Esophagus (tissue), 2 donors: ENCODE measurements at regions not wholly inside any gene's neighbourhood (a gene's known extent, or its start where the extent isn't known, plus 50 kb on each side); places are given as distances from the start of the nearest gene placed in this dataset.

Experiments used
- H3K27ac ChIP-seq, 2 donors: one replicate each; pipeline ENCODE4 v1.5.1; 2013; ENCODE audit warnings: low read depth in 2 of 2, mild to moderate bottlenecking in 2 of 2, inconsistent platforms in 1 of 2, low read length in 1 of 2, moderate library complexity in 1 of 2
- H3K27me3 ChIP-seq, 2 donors: one replicate each; pipeline ENCODE4 v1.6.1; 2013; ENCODE audit warnings: low read length in 2 of 2, control low read depth in 1 of 2, mild to moderate bottlenecking in 1 of 2; ENCODE audit not compliant: insufficient read depth in 2 of 2, control insufficient read depth in 1 of 2
- H3K36me3 ChIP-seq, 2 donors: one replicate each; pipeline ENCODE4 v1.6.1; 2013; ENCODE audit warnings: low read length in 1 of 2; ENCODE audit not compliant: control insufficient read depth in 2 of 2, insufficient read depth in 2 of 2
- H3K4me1 ChIP-seq, 2 donors: one replicate each; pipeline ENCODE4 v1.6.1; 2013; ENCODE audit warnings: low read length in 1 of 2; ENCODE audit not compliant: control insufficient read depth in 2 of 2, insufficient read depth in 2 of 2
- H3K4me3 ChIP-seq, 2 donors: one replicate each; pipeline ENCODE4 v1.5.1; 2013; ENCODE audit warnings: low read length in 2 of 2, mild to moderate bottlenecking in 2 of 2, low read depth in 1 of 2, moderate library complexity in 1 of 2
- H3K9me3 ChIP-seq, 2 donors: one replicate each; pipeline ENCODE4 v1.6.1; 2013; ENCODE audit warnings: mild to moderate bottlenecking in 2 of 2, low read depth in 1 of 2, low read length in 1 of 2, moderate library complexity in 1 of 2; ENCODE audit not compliant: control insufficient read depth in 2 of 2, insufficient read depth in 1 of 2
- WGBS, 2 donors: extraction: QIAGEN DNeasy Blood & Tissue Kit; methylation state at CpG; one replicate each; pipeline ENCODE4 v1.1.7; 2013; 5-methylcytosine and 5-hydroxymethylcytosine counted together
- donor health status: healthy with polysubstance abuse.
- donor health status: Bipolar disorder and iron deficiency.

GRCh38 chr17:69769050-69769449 is 306.0 kb upstream of the KCNJ16 start:
- H3K4me3 ChIP-seq, result no peak overlapping the region
- no peaks in the 10 kb centered on the region for H3K9me3 ChIP-seq
- no peaks in the 10 kb centered on the region for H3K36me3 ChIP-seq
- H3K27ac ChIP-seq, result no peak overlapping the region
- no peaks in the 10 kb centered on the region for H3K27me3 ChIP-seq
- H3K4me1 ChIP-seq, result no peaks in the 10 kb centered on the region
- WGBS, 2 donors, result 88 to 93% methylated on average over 4 of the region's 4 CpGs

- Histone ChIP-seq H3K9me3 (no peaks in the 10 kb centered on the region), H3K27me3 (no peaks in the 10 kb centered on the region), H3K27ac (no peak overlapping the region), H3K4me1 (no peaks in the 10 kb centered on the region), H3K4me3 (no peak overlapping the region), H3K36me3 (no peaks in the 10 kb centered on the region)
- WGBS, 2 donors, result 74 to 75% methylated on average over 3 of the region's 3 CpGs
These were observed 301.9 kb upstream of the KCNJ16 start for GRCh38 chr17:69773081-69773480.

- no peaks in the 10 kb centered on the region for H3K27me3 ChIP-seq
- H3K4me1 ChIP-seq, result no peaks in the 10 kb centered on the region
- no peak overlapping the region for H3K27ac ChIP-seq
- H3K36me3 ChIP-seq, result no peaks in the 10 kb centered on the region
- no peak overlapping the region for H3K4me3 ChIP-seq
- WGBS, 2 donors, result 87 to 88% methylated on average over 8 of the region's 8 CpGs
- no peaks in the 10 kb centered on the region for H3K9me3 ChIP-seq
These were observed 295.4 kb upstream of the KCNJ16 start for GRCh38 chr17:69779378-69780214.

- H3K4me3 ChIP-seq, result no peak overlapping the region
- no peaks in the 10 kb centered on the region for H3K36me3 ChIP-seq
- WGBS, 2 donors, result 87 to 89% methylated on average over 3 of the region's 3 CpGs
- H3K9me3 ChIP-seq, result no peaks in the 10 kb centered on the region
- no peaks in the 10 kb centered on the region for H3K4me1 ChIP-seq
- H3K27me3 ChIP-seq, result no peaks in the 10 kb centered on the region
- no peak overlapping the region for H3K27ac ChIP-seq
These were observed 291.2 kb upstream of the KCNJ16 start for GRCh38 chr17:69783865-69784264.

- Histone ChIP-seq H3K36me3 (no peaks in the 10 kb centered on the region), H3K27me3 (no peaks in the 10 kb centered on the region), H3K4me1 (no peaks in the 10 kb centered on the region), H3K4me3 (no peak overlapping the region), H3K27ac (no peak overlapping the region), H3K9me3 (no peaks in the 10 kb centered on the region)
- WGBS, 2 donors, result 70 to 91% methylated on average over 2 of the region's 2 CpGs
These were observed 286.1 kb upstream of the KCNJ16 start for GRCh38 chr17:69788957-69789356.

GRCh38 chr17:69796078-69796477 is 278.9 kb upstream of the KCNJ16 start:
- H3K36me3 ChIP-seq, result no peaks in the 10 kb centered on the region
- H3K27ac ChIP-seq, result no peak overlapping the region
- H3K4me3 ChIP-seq, result no peak overlapping the region
- peaks cover 1 to 2% of the 10 kb centered on the region in 2 donors for H3K9me3 ChIP-seq
- H3K27me3 ChIP-seq, result no peaks in the 10 kb centered on the region
- 34 to 46% methylated on average over 1 of the region's 1 CpG for whole genome bisulfite sequencing, 2 donors
- H3K4me1 ChIP-seq, result peaks cover 0 to 2% of the 10 kb centered on the region in 2 donors

GRCh38 chr17:69800870-69801269 is 274.2 kb upstream of the KCNJ16 start:
- Histone ChIP-seq H3K27me3 (no peaks in the 10 kb centered on the region), H3K4me3 (no peak overlapping the region), H3K36me3 (no peaks in the 10 kb centered on the region), H3K4me1 (peaks cover 0 to 4% of the 10 kb centered on the region in 2 donors), H3K9me3 (peaks cover 3 to 4% of the 10 kb centered on the region in 2 donors), H3K27ac (no peak overlapping the region)
- WGBS, 2 donors, result 92 to 100% methylated on average over 3 of the region's 3 CpGs

DNA sequence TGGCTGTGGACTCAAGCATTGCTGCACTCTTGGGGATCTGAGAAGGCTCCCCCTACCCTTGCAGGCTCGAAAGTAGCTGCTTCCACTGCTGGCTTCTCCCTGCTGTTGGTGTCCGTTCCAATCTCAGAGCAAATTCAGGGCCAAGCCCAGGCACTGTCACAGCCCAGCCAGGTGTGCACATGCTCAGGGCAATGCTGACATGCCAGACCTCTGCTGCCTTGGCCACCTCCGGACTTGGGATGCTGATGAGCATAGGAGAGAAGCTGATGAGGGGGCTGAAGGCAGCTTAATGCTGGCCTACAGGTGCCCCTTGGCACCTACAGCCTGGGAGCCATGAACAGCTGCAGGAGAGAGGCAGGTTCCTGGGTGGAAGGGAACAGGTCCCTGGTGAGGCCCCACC is 273.7 kb upstream of the KCNJ16 start:
- Histone ChIP-seq H3K36me3 (no peaks in the 10 kb centered on the region), H3K27ac (no peak overlapping the region), H3K27me3 (no peaks in the 10 kb centered on the region), H3K4me3 (no peak overlapping the region), H3K4me1 (peaks cover 0 to 4% of the 10 kb centered on the region in 2 donors), H3K9me3 (peaks cover 3 to 4% of the 10 kb centered on the region in 2 donors)
- 83 to 84% methylated on average over 3 of the region's 3 CpGs for WGBS, 2 donors

DNA sequence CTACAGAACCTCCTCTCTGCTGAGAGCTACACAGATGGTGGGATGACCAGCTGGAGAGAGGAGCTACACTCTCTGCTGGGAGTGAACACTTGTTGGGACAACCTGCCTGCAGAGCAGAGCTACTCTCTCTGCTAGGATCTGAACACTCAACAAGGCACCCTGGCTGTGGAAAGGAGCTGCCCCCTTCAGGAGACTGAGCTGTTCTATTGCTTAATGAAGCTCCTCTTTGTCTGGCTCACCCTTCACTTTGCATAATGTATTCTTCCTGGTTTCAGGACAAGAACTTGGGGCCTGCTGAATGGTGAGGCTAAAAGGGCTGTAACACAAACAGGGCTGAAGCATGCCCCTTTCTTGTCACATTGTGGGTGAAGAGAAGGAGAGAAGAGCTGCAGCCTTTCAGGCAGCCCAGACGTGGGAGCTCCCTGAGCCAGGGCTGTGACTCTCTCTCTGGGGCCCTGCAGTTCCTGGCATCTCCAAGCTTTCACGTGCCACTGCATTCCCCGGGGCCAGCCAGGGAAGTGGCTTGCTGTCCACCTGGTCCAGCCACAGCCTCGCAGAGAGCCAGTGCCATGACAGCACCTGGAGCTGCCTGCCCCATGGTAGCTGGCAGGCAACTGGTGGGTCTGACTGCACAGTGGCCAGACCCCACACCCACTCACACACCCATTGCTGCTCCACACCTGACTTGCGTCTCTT is 272.8 kb upstream of the KCNJ16 start:
- H3K27me3 ChIP-seq, result no peaks in the 10 kb centered on the region
- no peak overlapping the region for H3K27ac ChIP-seq
- WGBS, 2 donors, result 86 to 92% methylated on average over 5 of the region's 5 CpGs
- peaks cover 0 to 4% of the 10 kb centered on the region in 2 donors for H3K4me1 ChIP-seq
- peaks cover 3 to 4% of the 10 kb centered on the region in 2 donors for H3K9me3 ChIP-seq
- H3K4me3 ChIP-seq, result no peak overlapping the region
- no peaks in the 10 kb centered on the region for H3K36me3 ChIP-seq
